ENCODE measurements at regions not wholly inside any gene's neighbourhood (a gene's known extent, or its start where the extent isn't known, plus 50 kb on each side); places are given as distances from the start of the nearest gene placed in this dataset.

GRCh38 chr16:73846007-73846330 lies 450.6 kb upstream of the PSMD7 start:
- H3K4me3 ChIP-seq (ENCODE audit: low read depth in 1 of 2, low read length in 2 of 2) = no peak overlapping the region
- no peaks in the 10 kb centered on the region for H3K36me3 ChIP-seq (ENCODE audit: insufficient read depth, low read length)
- H3K27ac ChIP-seq (ENCODE audit: low read depth, low read length) = no peak overlapping the region
- no peaks in the 10 kb centered on the region for H3K9me3 ChIP-seq (ENCODE audit: low read length)
- H3K27me3 ChIP-seq (ENCODE audit: control insufficient read depth in 1 of 2, insufficient read depth in 2 of 2, low read length in 2 of 2) = no peaks in the 10 kb centered on the region
- H3K9ac ChIP-seq (ENCODE audit: low read length) = no peak overlapping the region
- no peaks in the 10 kb centered on the region for H3K4me1 ChIP-seq (ENCODE audit: insufficient read depth, low read length)

- Histone ChIP-seq H3K4me1 (ENCODE audit: insufficient read depth, low read length) (no peaks in the 10 kb centered on the region), H3K27me3 (ENCODE audit: control insufficient read depth in 1 of 2, insufficient read depth in 2 of 2, low read length in 2 of 2) (no peaks in the 10 kb centered on the region), H3K9ac (ENCODE audit: low read length) (no peak overlapping the region), H3K36me3 (ENCODE audit: insufficient read depth, low read length) (no peaks in the 10 kb centered on the region), H3K9me3 (ENCODE audit: low read length) (no peaks in the 10 kb centered on the region), H3K4me3 (ENCODE audit: low read depth in 1 of 2, low read length in 2 of 2) (no peak overlapping the region), H3K27ac (ENCODE audit: low read depth, low read length) (no peak overlapping the region)
Measured at GRCh38 chr16:73845238-73846006, 451.2 kb upstream of the PSMD7 start.

- Histone ChIP-seq H3K36me3 (ENCODE audit: insufficient read depth, low read length) (no peaks in the 10 kb centered on the region), H3K4me3 (ENCODE audit: low read depth in 1 of 2, low read length in 2 of 2) (no peak overlapping the region), H3K9me3 (ENCODE audit: low read length) (no peaks in the 10 kb centered on the region), H3K27me3 (ENCODE audit: control insufficient read depth in 1 of 2, insufficient read depth in 2 of 2, low read length in 2 of 2) (no peaks in the 10 kb centered on the region), H3K27ac (ENCODE audit: low read depth, low read length) (no peak overlapping the region), H3K4me1 (ENCODE audit: insufficient read depth, low read length) (no peaks in the 10 kb centered on the region), H3K9ac (ENCODE audit: low read length) (no peak overlapping the region)
Measured at GRCh38 chr16:73840728-73841127, 455.9 kb upstream of the PSMD7 start.

GRCh38 chr16:73831220-73831619 lies 465.4 kb upstream of the PSMD7 start:
- Histone ChIP-seq H3K27ac (ENCODE audit: low read depth, low read length) (no peak overlapping the region), H3K9me3 (ENCODE audit: low read length) (no peaks in the 10 kb centered on the region), H3K36me3 (ENCODE audit: insufficient read depth, low read length) (no peaks in the 10 kb centered on the region), H3K4me3 (ENCODE audit: low read depth in 1 of 2, low read length in 2 of 2) (no peak overlapping the region), H3K27me3 (ENCODE audit: control insufficient read depth in 1 of 2, insufficient read depth in 2 of 2, low read length in 2 of 2) (no peaks in the 10 kb centered on the region), H3K9ac (ENCODE audit: low read length) (no peak overlapping the region), H3K4me1 (ENCODE audit: insufficient read depth, low read length) (no peaks in the 10 kb centered on the region)

GRCh38 chr16:73823205-73823849 lies 473.3 kb upstream of the PSMD7 start:
- Histone ChIP-seq H3K4me1 (ENCODE audit: insufficient read depth, low read length) (no peaks in the 10 kb centered on the region), H3K27ac (ENCODE audit: low read depth, low read length) (no peak overlapping the region), H3K9me3 (ENCODE audit: low read length) (no peaks in the 10 kb centered on the region), H3K27me3 (ENCODE audit: control insufficient read depth in 1 of 2, insufficient read depth in 2 of 2, low read length in 2 of 2) (no peaks in the 10 kb centered on the region), H3K9ac (ENCODE audit: low read length) (no peak overlapping the region), H3K36me3 (ENCODE audit: insufficient read depth, low read length) (no peaks in the 10 kb centered on the region), H3K4me3 (ENCODE audit: low read depth in 1 of 2, low read length in 2 of 2) (no peak overlapping the region)

GRCh38 chr16:73817526-73818324 lies 478.9 kb upstream of the PSMD7 start:
- Histone ChIP-seq H3K9ac (ENCODE audit: low read length) (no peak overlapping the region), H3K27me3 (ENCODE audit: control insufficient read depth in 1 of 2, insufficient read depth in 2 of 2, low read length in 2 of 2) (no peaks in the 10 kb centered on the region), H3K4me3 (ENCODE audit: low read depth in 1 of 2, low read length in 2 of 2) (no peak overlapping the region), H3K27ac (ENCODE audit: low read depth, low read length) (no peak overlapping the region), H3K36me3 (ENCODE audit: insufficient read depth, low read length) (no peaks in the 10 kb centered on the region), H3K4me1 (ENCODE audit: insufficient read depth, low read length) (no peaks in the 10 kb centered on the region), H3K9me3 (ENCODE audit: low read length) (no peaks in the 10 kb centered on the region)

- no peaks in the 10 kb centered on the region for H3K27me3 ChIP-seq (ENCODE audit: control insufficient read depth in 1 of 2, insufficient read depth in 2 of 2, low read length in 2 of 2)
- H3K27ac ChIP-seq (ENCODE audit: low read depth, low read length) = no peak overlapping the region
- H3K4me1 ChIP-seq (ENCODE audit: insufficient read depth, low read length) = no peaks in the 10 kb centered on the region
- no peaks in the 10 kb centered on the region for H3K9me3 ChIP-seq (ENCODE audit: low read length)
- no peak overlapping the region for H3K4me3 ChIP-seq (ENCODE audit: low read depth in 1 of 2, low read length in 2 of 2)
- H3K36me3 ChIP-seq (ENCODE audit: insufficient read depth, low read length) = no peaks in the 10 kb centered on the region
- H3K9ac ChIP-seq (ENCODE audit: low read length) = no peak overlapping the region
Measured at GRCh38 chr16:73813527-73813926, 483.1 kb upstream of the PSMD7 start.

GRCh38 chr16:73804456-73804855 lies 492.2 kb upstream of the PSMD7 start:
- Histone ChIP-seq H3K4me3 (ENCODE audit: low read depth in 1 of 2, low read length in 2 of 2) (no peak overlapping the region), H3K9me3 (ENCODE audit: low read length) (no peaks in the 10 kb centered on the region), H3K27ac (ENCODE audit: low read depth, low read length) (no peak overlapping the region), H3K9ac (ENCODE audit: low read length) (no peak overlapping the region), H3K27me3 (ENCODE audit: control insufficient read depth in 1 of 2, insufficient read depth in 2 of 2, low read length in 2 of 2) (no peaks in the 10 kb centered on the region), H3K36me3 (ENCODE audit: insufficient read depth, low read length) (no peaks in the 10 kb centered on the region), H3K4me1 (ENCODE audit: insufficient read depth, low read length) (no peaks in the 10 kb centered on the region)

GRCh38 chr16:73798471-73798870 lies 498.1 kb upstream of the PSMD7 start:
- Histone ChIP-seq H3K9me3 (ENCODE audit: low read length) (no peaks in the 10 kb centered on the region), H3K4me3 (ENCODE audit: low read depth in 1 of 2, low read length in 2 of 2) (no peak overlapping the region), H3K27me3 (ENCODE audit: control insufficient read depth in 1 of 2, insufficient read depth in 2 of 2, low read length in 2 of 2) (no peaks in the 10 kb centered on the region), H3K4me1 (ENCODE audit: insufficient read depth, low read length) (peaks cover 15% of the 10 kb centered on the region), H3K27ac (ENCODE audit: low read depth, low read length) (no peak overlapping the region), H3K36me3 (ENCODE audit: insufficient read depth, low read length) (no peaks in the 10 kb centered on the region), H3K9ac (ENCODE audit: low read length) (no peak overlapping the region)

GRCh38 chr16:73797115-73797514 lies 499.5 kb upstream of the PSMD7 start:
- Histone ChIP-seq H3K4me1 (ENCODE audit: insufficient read depth, low read length) (peaks cover 15% of the 10 kb centered on the region), H3K27ac (ENCODE audit: low read depth, low read length) (no peak overlapping the region), H3K36me3 (ENCODE audit: insufficient read depth, low read length) (no peaks in the 10 kb centered on the region), H3K4me3 (ENCODE audit: low read depth in 1 of 2, low read length in 2 of 2) (no peak overlapping the region), H3K27me3 (ENCODE audit: control insufficient read depth in 1 of 2, insufficient read depth in 2 of 2, low read length in 2 of 2) (no peaks in the 10 kb centered on the region), H3K9me3 (ENCODE audit: low read length) (no peaks in the 10 kb centered on the region), H3K9ac (ENCODE audit: low read length) (no peak overlapping the region)

GRCh38 chr16:73796241-73796640 lies 500.4 kb upstream of the PSMD7 start:
- Histone ChIP-seq H3K9me3 (ENCODE audit: low read length) (no peaks in the 10 kb centered on the region), H3K4me3 (ENCODE audit: low read depth in 1 of 2, low read length in 2 of 2) (no peak overlapping the region), H3K36me3 (ENCODE audit: insufficient read depth, low read length) (no peaks in the 10 kb centered on the region), H3K27me3 (ENCODE audit: control insufficient read depth in 1 of 2, insufficient read depth in 2 of 2, low read length in 2 of 2) (no peaks in the 10 kb centered on the region), H3K27ac (ENCODE audit: low read depth, low read length) (no peak overlapping the region), H3K9ac (ENCODE audit: low read length) (no peak overlapping the region), H3K4me1 (ENCODE audit: insufficient read depth, low read length) (peaks cover 15% of the 10 kb centered on the region)

All from muscle layer of colon (tissue), 2 donors.